HepG2 (cell line): ENCODE measurements at regions not wholly inside any gene's neighbourhood (a gene's known extent, or its start where the extent isn't known, plus 50 kb on each side); places are given as distances from the start of the nearest gene placed in this dataset.

Experiments used
- ATF7 ChIP-seq, 2 experiments: fragments of 450-650 bp in 1 of 2; sonication (generic) in 1 of 2; formaldehyde crosslinking in 1 of 2; IDR thresholded peaks; 2 replicates each; pipeline versions ENCODE4 v1.4.0 to v1.6.1; 2016 to 2020; ENCODE audit warnings: antibody characterized with exemption in 1 of 2, mild to moderate bottlenecking in 1 of 2, missing genetic modification reagents in 1 of 2
- CTCF ChIP-seq: sonication (generic); formaldehyde crosslinking; IDR thresholded peaks from 2 replicates; pipeline ENCODE4 v1.5.0; 2020; ENCODE audit warnings: mild to moderate bottlenecking, missing genetic modification reagents, moderate library complexity
- GATAD1 ChIP-seq: IDR thresholded peaks from 2 replicates; pipeline ENCODE4 v1.6.1; 2016; ENCODE audit warnings: missing genetic modification reagents, missing compliant biosample characterization
- GZF1 ChIP-seq: sonication (generic); formaldehyde crosslinking; IDR thresholded peaks from 2 replicates; pipeline ENCODE4 v1.5.1; 2020; ENCODE audit warnings: mild to moderate bottlenecking, missing genetic modification reagents
- IRF2 ChIP-seq: IDR thresholded peaks from 2 replicates; pipeline ENCODE4 v1.6.1; 2018; ENCODE audit warnings: missing genetic modification reagents, missing compliant biosample characterization
- JUNB ChIP-seq: sonication (generic); formaldehyde crosslinking; IDR thresholded peaks from 2 replicates; pipeline ENCODE4 v1.8.0; 2022; ENCODE audit warnings: missing genetic modification reagents, mild to moderate bottlenecking, borderline replicate concordance
- NFYB ChIP-seq: sonication (generic); formaldehyde crosslinking; IDR thresholded peaks from 2 replicates; pipeline ENCODE4 v1.4.0; 2020; ENCODE audit warnings: missing genetic modification reagents
- ZNF720 ChIP-seq: sonication (generic); formaldehyde crosslinking; IDR thresholded peaks from 2 replicates; pipeline ENCODE4 v1.4.0; 2020; ENCODE audit warnings: missing genetic modification reagents

GRCh38 chr10:71077796-71078453 lies 134.4 kb upstream of the UNC5B start:
- TF ChIP-seq JUNB (CRISPR knock-in tag) (no peak), NFYB (CRISPR knock-in tag) (no peak), ATF7 (IDR thresholded peaks at IDR 0.05) (no peak), ATF7 (CRISPR knock-in tag; IDR thresholded peaks at IDR 0.05) (no peak), GZF1 (CRISPR knock-in tag) (no peak), ZNF720 (CRISPR knock-in tag) (no peak), IRF2 (CRISPR knock-in tag) (no peak), CTCF (CRISPR knock-in tag) (no peak), GATAD1 (no peak)
